ENCODE measurements at regions not wholly inside any gene's neighbourhood (a gene's known extent, or its start where the extent isn't known, plus 50 kb on each side); places are given as distances from the start of the nearest gene placed in this dataset.

DNA sequence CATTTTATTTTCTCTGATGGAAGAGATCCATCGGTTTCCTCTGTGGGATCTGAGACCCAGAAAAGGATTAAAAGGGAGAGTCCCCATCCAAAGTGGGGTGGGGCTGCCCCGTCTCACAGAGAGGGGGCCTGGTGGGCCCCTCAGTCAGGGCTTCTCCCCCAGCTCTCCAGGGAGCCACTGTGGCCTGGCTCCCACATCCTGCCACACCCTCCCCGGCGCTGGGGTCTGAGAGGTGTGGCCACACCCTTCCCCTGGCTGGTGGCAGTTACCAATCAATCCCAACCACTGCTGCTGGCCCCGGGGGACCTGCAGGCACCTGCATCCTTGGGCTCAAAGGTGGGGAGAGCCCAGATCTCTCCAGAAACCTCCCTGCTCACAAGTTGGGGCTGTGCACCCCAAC, 161.8 kb upstream of the IQSEC1 start:
- no peak for DNase-seq (ENCODE audit: extremely low spot score, unreplicated experiment)
- peaks cover 39% of the 10 kb centered on the region for H3K27me3 Mint-ChIP-seq (ENCODE audit: unreplicated experiment)
- no peaks in the 10 kb centered on the region for H3K36me3 Mint-ChIP-seq (ENCODE audit: unreplicated experiment)
- H3K27ac Mint-ChIP-seq (ENCODE audit: unreplicated experiment): no peak overlapping the region
- peaks cover 3% of the 10 kb centered on the region for H3K4me1 Mint-ChIP-seq (ENCODE audit: unreplicated experiment)
- H3K9me3 Mint-ChIP-seq (ENCODE audit: unreplicated experiment): no peaks in the 10 kb centered on the region
- H3K4me3 Mint-ChIP-seq (ENCODE audit: unreplicated experiment): no peak overlapping the region
- no peak for TF ChIP-seq CTCF (IDR thresholded peaks at IDR 0.05)

GRCh38 chr3:13234666-13235065, 161.4 kb upstream of the IQSEC1 start:
- no peak overlapping the region for H3K27ac Mint-ChIP-seq (ENCODE audit: unreplicated experiment)
- no peak overlapping the region for H3K4me3 Mint-ChIP-seq (ENCODE audit: unreplicated experiment)
- no peaks in the 10 kb centered on the region for H3K36me3 Mint-ChIP-seq (ENCODE audit: unreplicated experiment)
- H3K9me3 Mint-ChIP-seq (ENCODE audit: unreplicated experiment): no peaks in the 10 kb centered on the region
- no peak for TF ChIP-seq CTCF (IDR thresholded peaks at IDR 0.05)
- no peak for DNase-seq (ENCODE audit: extremely low spot score, unreplicated experiment)
- peaks cover 39% of the 10 kb centered on the region for H3K27me3 Mint-ChIP-seq (ENCODE audit: unreplicated experiment)
- peaks cover 3% of the 10 kb centered on the region for H3K4me1 Mint-ChIP-seq (ENCODE audit: unreplicated experiment)

GRCh38 chr3:13233487-13234485, 160.6 kb upstream of the IQSEC1 start:
- no peak overlapping the region for H3K27ac Mint-ChIP-seq (ENCODE audit: unreplicated experiment)

DNA sequence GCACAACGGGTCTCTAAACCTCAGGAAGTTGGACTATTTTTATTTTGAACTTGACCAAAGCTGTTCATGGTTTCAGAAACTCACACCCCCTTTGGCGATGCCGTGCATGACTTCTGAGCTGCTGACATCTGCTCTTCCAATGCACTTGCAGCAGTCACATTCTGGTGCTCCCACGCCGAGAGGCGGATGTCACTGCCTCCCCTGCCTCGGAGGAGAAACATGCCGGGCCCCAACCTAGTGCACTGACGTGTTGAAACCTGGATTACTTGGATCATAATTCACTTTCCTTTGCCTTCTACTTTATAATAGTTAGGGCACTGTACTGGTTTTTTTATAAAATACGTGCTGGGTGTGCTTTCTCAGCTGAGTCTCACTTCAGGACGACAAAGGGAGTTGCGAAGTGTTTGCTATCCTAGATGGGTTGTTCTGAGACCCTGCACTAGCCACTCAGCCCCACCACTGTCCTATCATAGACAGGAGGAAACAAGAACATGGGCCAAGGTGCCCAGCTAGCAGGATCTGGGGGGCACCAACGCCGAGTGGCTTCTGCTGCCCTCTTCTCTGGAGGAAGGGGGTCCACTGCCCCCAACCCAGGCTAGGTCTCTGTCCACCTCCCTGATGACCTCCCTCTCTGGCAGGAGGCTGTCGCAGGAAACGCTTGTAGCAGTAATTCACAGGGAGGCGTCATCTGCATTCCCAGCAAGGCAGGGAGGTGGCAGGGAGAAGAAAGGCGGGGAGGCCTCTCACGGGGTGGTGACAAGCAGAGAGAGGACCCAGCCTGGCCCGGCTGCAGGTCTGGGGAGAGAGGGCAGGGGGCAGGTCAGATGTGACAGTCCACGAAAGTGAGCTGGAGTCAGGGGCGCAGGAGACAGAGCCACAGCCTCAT, 158.8 kb upstream of the IQSEC1 start:
- DNase-seq (ENCODE audit: extremely low spot score, unreplicated experiment): no peak

More at GRCh38 chr3:13233487-13234485, 160.6 kb upstream of the IQSEC1 start:
- H3K27me3 Mint-ChIP-seq (ENCODE audit: unreplicated experiment): peaks cover 39% of the 10 kb centered on the region
- peaks cover 3% of the 10 kb centered on the region for H3K4me1 Mint-ChIP-seq (ENCODE audit: unreplicated experiment)
- no peak for TF ChIP-seq CTCF (IDR thresholded peaks at IDR 0.05)
- H3K9me3 Mint-ChIP-seq (ENCODE audit: unreplicated experiment): no peaks in the 10 kb centered on the region
- DNase-seq (ENCODE audit: extremely low spot score, unreplicated experiment): no peak
- H3K4me3 Mint-ChIP-seq (ENCODE audit: unreplicated experiment): no peak overlapping the region
- H3K36me3 Mint-ChIP-seq (ENCODE audit: unreplicated experiment): no peaks in the 10 kb centered on the region

More for the DNA sequence above, 158.8 kb upstream of the IQSEC1 start:
- no peaks in the 10 kb centered on the region for H3K9me3 Mint-ChIP-seq (ENCODE audit: unreplicated experiment)
- no peak for TF ChIP-seq CTCF (IDR thresholded peaks at IDR 0.05)
- no peak overlapping the region for H3K4me3 Mint-ChIP-seq (ENCODE audit: unreplicated experiment)
- H3K36me3 Mint-ChIP-seq (ENCODE audit: unreplicated experiment): no peaks in the 10 kb centered on the region
- H3K4me1 Mint-ChIP-seq (ENCODE audit: unreplicated experiment): peaks cover 3% of the 10 kb centered on the region
- H3K27me3 Mint-ChIP-seq (ENCODE audit: unreplicated experiment): peaks cover 39% of the 10 kb centered on the region
- no peak overlapping the region for H3K27ac Mint-ChIP-seq (ENCODE audit: unreplicated experiment)
